ENCODE measurements at regions not wholly inside any gene's neighbourhood (a gene's known extent, or its start where the extent isn't known, plus 50 kb on each side); places are given as distances from the start of the nearest gene placed in this dataset.

GRCh38 chr6:154611847-154612246 is 101.4 kb upstream of the CNKSR3 start:
- H3K27me3 Mint-ChIP-seq = peaks cover 8% of the 10 kb centered on the region
- no peaks in the 10 kb centered on the region for H3K4me1 Mint-ChIP-seq (ENCODE audit: low read depth)
- no peak for DNase-seq (ENCODE audit: low spot score, unreplicated experiment)
- H3K4me3 Mint-ChIP-seq (ENCODE audit: low read depth) = no peak overlapping the region
- no peaks in the 10 kb centered on the region for H3K36me3 Mint-ChIP-seq (ENCODE audit: insufficient read depth)
- H3K27ac Mint-ChIP-seq = no peak overlapping the region
- H3K9me3 Mint-ChIP-seq (ENCODE audit: low read depth) = peaks cover 2% of the 10 kb centered on the region
- no peak for TF ChIP-seq CTCF (IDR thresholded peaks at IDR 0.05; ENCODE audit: unreplicated experiment)

GRCh38 chr6:154613137-154613676 is 102.7 kb upstream of the CNKSR3 start:
- H3K27me3 Mint-ChIP-seq = peaks cover 6% of the 10 kb centered on the region
- no peak for DNase-seq (ENCODE audit: low spot score, unreplicated experiment)
- H3K27ac Mint-ChIP-seq = no peak overlapping the region
- no peaks in the 10 kb centered on the region for H3K36me3 Mint-ChIP-seq (ENCODE audit: insufficient read depth)
- H3K9me3 Mint-ChIP-seq (ENCODE audit: low read depth) = peaks cover 2% of the 10 kb centered on the region
- no peak for TF ChIP-seq CTCF (IDR thresholded peaks at IDR 0.05; ENCODE audit: unreplicated experiment)
- H3K4me3 Mint-ChIP-seq (ENCODE audit: low read depth) = no peak overlapping the region
- H3K4me1 Mint-ChIP-seq (ENCODE audit: low read depth) = no peaks in the 10 kb centered on the region

GRCh38 chr6:154614101-154614500 is 103.6 kb upstream of the CNKSR3 start:
- Mint-ChIP-seq H3K27me3 (peaks cover 6% of the 10 kb centered on the region), H3K4me3 (ENCODE audit: low read depth) (no peak overlapping the region), H3K27ac (no peak overlapping the region), H3K4me1 (ENCODE audit: low read depth) (no peaks in the 10 kb centered on the region), H3K9me3 (ENCODE audit: low read depth) (peaks cover 2% of the 10 kb centered on the region), H3K36me3 (ENCODE audit: insufficient read depth) (no peaks in the 10 kb centered on the region)
- DNase-seq (ENCODE audit: low spot score, unreplicated experiment) = no peak
- TF ChIP-seq CTCF (IDR thresholded peaks at IDR 0.05; ENCODE audit: unreplicated experiment) = no peak

- H3K4me1 Mint-ChIP-seq (ENCODE audit: low read depth) = no peaks in the 10 kb centered on the region
- TF ChIP-seq CTCF (IDR thresholded peaks at IDR 0.05; ENCODE audit: unreplicated experiment) = no peak
Observed at GRCh38 chr6:154614641-154615040, 104.2 kb upstream of the CNKSR3 start.

GRCh38 chr6:154615483-154616025 is 105.1 kb upstream of the CNKSR3 start:
- Mint-ChIP-seq H3K9me3 (ENCODE audit: low read depth) (no peaks in the 10 kb centered on the region), H3K36me3 (ENCODE audit: insufficient read depth) (no peaks in the 10 kb centered on the region), H3K27me3 (peaks cover 7% of the 10 kb centered on the region), H3K4me3 (ENCODE audit: low read depth) (no peak overlapping the region), H3K27ac (no peak overlapping the region), H3K4me1 (ENCODE audit: low read depth) (no peaks in the 10 kb centered on the region)
- no peak for DNase-seq (ENCODE audit: low spot score, unreplicated experiment)
- no peak for TF ChIP-seq CTCF (IDR thresholded peaks at IDR 0.05; ENCODE audit: unreplicated experiment)

More at GRCh38 chr6:154614641-154615040, 104.2 kb upstream of the CNKSR3 start:
- Mint-ChIP-seq H3K27ac (no peak overlapping the region), H3K4me3 (ENCODE audit: low read depth) (no peak overlapping the region), H3K27me3 (peaks cover 10% of the 10 kb centered on the region), H3K9me3 (ENCODE audit: low read depth) (peaks cover 2% of the 10 kb centered on the region), H3K36me3 (ENCODE audit: insufficient read depth) (no peaks in the 10 kb centered on the region)
- DNase-seq (ENCODE audit: low spot score, unreplicated experiment) = no peak

Measured in progenitor cell of endocrine pancreas (in vitro differentiated cells).